IPS-NIHi7 (cell line): ENCODE measurements at regions not wholly inside any gene's neighbourhood (a gene's known extent, or its start where the extent isn't known, plus 50 kb on each side); places are given as distances from the start of the nearest gene placed in this dataset.
A peak's percentile ranks its signal among the peaks of the same experiment; 100 is the strongest.

Experiments
- DNase-seq: peaks from one replicate; pipeline ENCODE4 v3.0.0; 2012; ENCODE audit warnings: mixed read lengths; ENCODE audit errors: extremely low spot score

DNA sequence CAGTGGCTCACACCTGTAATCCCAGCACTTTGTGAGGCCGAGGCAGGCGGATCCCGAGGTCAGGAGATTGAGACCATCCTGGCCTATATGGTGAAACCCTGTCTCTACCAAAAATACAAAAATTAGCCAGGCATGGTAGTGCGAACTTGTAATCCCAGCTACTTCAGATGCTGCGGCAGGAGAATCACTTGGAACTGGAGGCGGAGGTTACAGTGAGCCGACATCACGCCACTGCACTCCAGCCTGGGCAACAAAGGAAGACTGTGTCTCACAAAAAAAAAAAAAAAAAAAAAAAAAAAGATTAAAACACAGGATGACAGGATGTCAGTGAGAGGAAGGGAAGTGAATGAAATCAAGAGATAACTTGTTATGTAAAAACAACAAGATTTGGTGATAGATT, 1158.5 kb downstream of the PCDH9 start:
- no peak for DNase-seq

GRCh38 chr13:66071029-66071428, 1159.1 kb downstream of the PCDH9 start:
- DNase-seq, result no peak

- no peak for DNase-seq
These were observed 1160.6 kb downstream of the PCDH9 start for GRCh38 chr13:66069570-66069969.

- DNase-seq, result no peak
These were observed 1161.5 kb downstream of the PCDH9 start for GRCh38 chr13:66068683-66069082.

DNA sequence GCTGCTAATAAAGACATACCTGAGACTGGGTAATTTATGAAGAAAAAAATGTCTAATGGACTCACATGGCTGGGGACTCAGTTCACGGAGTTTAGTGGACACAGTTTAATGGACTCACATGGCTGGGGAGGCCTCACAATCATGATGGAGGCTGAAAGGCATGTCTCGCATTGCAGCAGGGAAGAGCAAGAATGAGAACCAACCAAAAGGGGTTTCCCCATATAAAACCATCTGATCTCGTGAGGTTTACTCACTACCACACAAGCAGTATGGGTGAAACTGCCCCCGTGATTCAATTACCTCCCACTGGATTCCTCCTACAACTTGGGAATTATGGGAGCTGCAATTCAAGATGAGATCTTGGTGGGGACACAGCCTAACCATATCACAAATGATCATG, 1181.2 kb downstream of the PCDH9 start:
- DNase-seq, result no peak

GRCh38 chr13:66040506-66040905, 1189.6 kb downstream of the PCDH9 start:
- no peak for DNase-seq

- no peak for DNase-seq
These were observed 1193.0 kb downstream of the PCDH9 start for GRCh38 chr13:66037096-66037495.

- DNase-seq, result no peak
These were observed 1193.5 kb downstream of the PCDH9 start for GRCh38 chr13:66036636-66037035.

- DNase-seq, result no peak
These were observed 1194.0 kb downstream of the PCDH9 start for GRCh38 chr13:66036024-66036614.

DNA sequence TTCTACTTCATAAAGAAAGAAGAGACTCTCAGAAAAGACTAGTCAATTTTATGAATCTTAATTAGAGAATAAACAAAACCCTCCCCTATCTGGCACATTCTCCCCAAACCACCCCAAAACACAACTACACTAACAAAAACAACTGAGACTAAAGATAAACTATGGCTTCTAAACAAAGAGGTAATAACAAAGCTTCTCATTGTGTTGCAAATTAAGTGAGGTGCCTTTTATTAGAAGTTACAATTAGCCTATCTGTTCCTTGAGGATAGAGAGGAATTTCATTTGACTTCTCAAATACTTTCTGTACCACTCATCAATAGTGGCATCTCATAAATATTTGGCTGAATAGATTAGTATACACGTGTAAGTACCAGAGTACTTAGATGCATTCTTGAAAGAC, 1196.2 kb downstream of the PCDH9 start:
- no peak for DNase-seq

GRCh38 chr13:66021846-66022245, 1208.3 kb downstream of the PCDH9 start:
- DNase-seq, result no peak

- DNase-seq, result no peak
These were observed 1215.4 kb downstream of the PCDH9 start for GRCh38 chr13:66014771-66015170.

- no peak for DNase-seq
These were observed 1220.9 kb downstream of the PCDH9 start for GRCh38 chr13:66009241-66009640.

DNA sequence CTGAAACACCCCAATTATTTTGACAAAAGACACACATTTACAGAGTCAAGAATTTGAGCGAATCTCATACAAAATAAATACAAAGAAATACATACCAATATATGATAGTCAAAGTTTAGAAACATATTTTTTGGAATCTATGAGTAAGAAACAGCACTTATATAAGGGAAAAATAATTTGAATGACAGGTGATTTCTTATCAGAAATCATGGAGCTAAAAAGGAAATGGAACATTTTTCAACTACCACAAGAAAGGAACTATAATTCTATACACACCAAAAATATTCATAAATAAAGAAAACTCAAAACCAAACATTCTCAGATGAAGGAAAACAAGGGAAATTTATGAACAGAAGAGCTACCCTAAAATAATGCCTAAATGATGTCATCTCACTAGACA, 1226.6 kb downstream of the PCDH9 start:
- no peak for DNase-seq

- DNase-seq, result no peak
These were observed 1229.0 kb downstream of the PCDH9 start for GRCh38 chr13:66001140-66001539.

DNA sequence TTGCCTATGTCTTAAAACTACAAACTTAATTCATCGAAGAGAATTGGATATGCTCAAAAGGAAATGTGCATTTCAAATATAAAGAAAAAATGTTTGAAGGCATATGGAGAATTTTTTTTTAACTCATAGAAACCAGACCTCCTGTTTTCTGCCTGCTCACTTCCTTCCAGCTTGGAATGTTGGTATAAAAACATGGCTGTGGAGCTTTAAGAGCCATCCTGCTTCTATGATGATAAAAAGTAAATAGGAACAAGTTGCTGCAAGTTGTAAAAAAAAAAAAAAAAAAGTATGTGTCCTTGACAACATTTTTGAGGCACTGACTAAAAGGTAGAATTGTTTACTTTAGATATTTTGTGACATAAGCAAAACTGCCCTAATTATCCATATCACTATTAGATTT, 1230.7 kb downstream of the PCDH9 start:
- DNase-seq, result no peak

DNA sequence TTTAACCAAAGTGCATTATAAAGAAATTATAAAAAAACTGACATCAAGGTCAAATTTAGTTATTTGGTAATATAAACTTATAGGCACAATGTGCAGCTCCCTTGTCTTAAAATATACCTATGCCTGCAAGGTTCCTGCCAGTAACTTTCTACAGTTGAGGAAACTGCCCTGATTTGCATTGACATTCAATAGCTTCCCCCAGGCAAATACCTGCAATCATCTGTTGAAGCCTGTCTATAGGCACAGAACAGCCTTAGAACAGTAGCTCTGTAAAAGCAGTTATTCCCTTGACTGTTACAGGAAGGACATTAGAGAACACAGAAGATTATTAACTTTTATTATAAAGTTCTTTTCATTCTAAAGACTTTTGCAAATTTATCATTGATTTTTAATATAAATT, 1239.5 kb downstream of the PCDH9 start:
- DNase-seq, result peak; percentile 9

- no peak for DNase-seq
These were observed 1244.5 kb downstream of the PCDH9 start for GRCh38 chr13:65985612-65986011.

GRCh38 chr13:65977525-65977924, 1252.6 kb downstream of the PCDH9 start:
- no peak for DNase-seq

GRCh38 chr13:65971541-65971940, 1258.6 kb downstream of the PCDH9 start:
- DNase-seq, result peak; percentile 13

DNA sequence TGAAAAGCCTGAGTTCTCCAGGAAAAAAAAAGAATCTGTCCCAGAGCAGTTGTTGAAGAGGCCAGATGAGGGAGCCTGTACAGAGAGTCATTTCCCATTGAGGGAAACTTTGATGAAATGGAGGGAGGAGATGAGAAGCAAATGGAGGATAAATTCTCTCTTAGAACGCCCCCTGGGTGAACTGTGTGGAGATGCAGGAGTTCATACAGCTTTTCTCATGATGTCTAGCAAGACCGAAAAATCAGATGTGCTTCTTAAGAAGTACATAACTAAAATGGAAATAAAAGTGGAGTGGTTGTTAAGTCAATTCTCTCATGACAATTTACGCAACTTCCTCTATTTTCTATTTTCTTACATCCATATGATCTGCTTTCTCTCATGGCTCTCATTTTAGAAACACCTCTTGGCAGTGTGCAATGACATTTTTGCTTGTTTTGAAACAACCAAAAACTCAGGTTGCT, 1263.1 kb downstream of the PCDH9 start:
- peak; percentile 57 for DNase-seq

- DNase-seq, result no peak
These were observed 1264.6 kb downstream of the PCDH9 start for GRCh38 chr13:65965501-65965900.

- no peak for DNase-seq
These were observed 1265.5 kb downstream of the PCDH9 start for GRCh38 chr13:65964672-65965071.

- DNase-seq, result no peak
These were observed 1270.8 kb downstream of the PCDH9 start for GRCh38 chr13:65959305-65959704.
